ENCODE measurements at regions not wholly inside any gene's neighbourhood (a gene's known extent, or its start where the extent isn't known, plus 50 kb on each side); places are given as distances from the start of the nearest gene placed in this dataset.

DNA sequence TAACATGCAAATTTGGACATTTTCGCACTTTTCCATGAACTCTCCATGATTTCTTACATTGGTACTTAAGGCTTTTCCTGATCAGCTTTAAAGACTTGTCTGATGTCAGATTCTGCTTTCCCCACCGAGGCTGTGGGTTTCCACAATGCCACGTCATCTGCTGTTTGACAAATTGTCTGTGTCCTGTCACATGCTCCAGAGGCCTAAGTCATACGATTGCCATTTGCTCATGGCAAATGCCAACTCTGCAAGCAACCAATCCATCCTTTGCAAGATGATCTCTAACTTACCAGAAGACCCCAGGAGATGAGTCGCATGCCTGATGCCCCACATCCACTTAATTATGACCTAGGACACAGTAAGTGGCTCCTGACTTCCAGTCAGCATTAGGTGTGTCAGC, 556.5 kb downstream of the BMP2 start:
- TF ChIP-seq, protein P1, sequence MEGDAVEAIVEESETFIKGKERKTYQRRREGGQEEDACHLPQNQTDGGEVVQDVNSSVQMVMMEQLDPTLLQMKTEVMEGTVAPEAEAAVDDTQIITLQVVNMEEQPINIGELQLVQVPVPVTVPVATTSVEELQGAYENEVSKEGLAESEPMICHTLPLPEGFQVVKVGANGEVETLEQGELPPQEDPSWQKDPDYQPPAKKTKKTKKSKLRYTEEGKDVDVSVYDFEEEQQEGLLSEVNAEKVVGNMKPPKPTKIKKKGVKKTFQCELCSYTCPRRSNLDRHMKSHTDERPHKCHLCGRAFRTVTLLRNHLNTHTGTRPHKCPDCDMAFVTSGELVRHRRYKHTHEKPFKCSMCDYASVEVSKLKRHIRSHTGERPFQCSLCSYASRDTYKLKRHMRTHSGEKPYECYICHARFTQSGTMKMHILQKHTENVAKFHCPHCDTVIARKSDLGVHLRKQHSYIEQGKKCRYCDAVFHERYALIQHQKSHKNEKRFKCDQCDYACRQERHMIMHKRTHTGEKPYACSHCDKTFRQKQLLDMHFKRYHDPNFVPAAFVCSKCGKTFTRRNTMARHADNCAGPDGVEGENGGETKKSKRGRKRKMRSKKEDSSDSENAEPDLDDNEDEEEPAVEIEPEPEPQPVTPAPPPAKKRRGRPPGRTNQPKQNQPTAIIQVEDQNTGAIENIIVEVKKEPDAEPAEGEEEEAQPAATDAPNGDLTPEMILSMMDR (IDR thresholded peaks at IDR 0.05): no peak
- no peak for TF ChIP-seq POLR2A (IDR thresholded peaks at IDR 0.05)

Data from uterus (tissue), 2 donors.